ENCODE measurements at regions not wholly inside any gene's neighbourhood (a gene's known extent, or its start where the extent isn't known, plus 50 kb on each side); places are given as distances from the start of the nearest gene placed in this dataset.

- TF ChIP-seq SMAD5 (IDR thresholded peaks at IDR 0.05; ENCODE audit: low read depth), result no peak
- TF ChIP-seq TCF12 (IDR thresholded peaks at IDR 0.05; ENCODE audit: low read depth, low read length), result no peak
Observed at GRCh38 chr6:137678451-137678850, 184.3 kb upstream of the OLIG3 start (continued).

GRCh38 chr6:137680705-137681346 is 186.2 kb upstream of the TNFAIP3 start:
- ChIA-PET SMC1A (ENCODE audit: uncharacterized antibody, unreplicated experiment) (interaction anchor here (0.9 to 2.8 kb wide), 8 partner anchors 10 to 151 kb away, joined by 3 to 27 read pairs (median 9); no protein-coding TSS in a partner anchor), POLR2A (interaction anchor here (0.6 to 1.6 kb wide), 6 partner anchors 13 to 23 kb away, joined by 3 to 5 read pairs (median 4); no protein-coding TSS in a partner anchor), CTCF (interaction anchor here (0.9 to 2.4 kb wide), 13 partner anchors 8 to 294 kb away, joined by 3 to 10 read pairs (median 4); no protein-coding TSS in a partner anchor), RAD21 (ENCODE audit: unreplicated experiment) (interaction anchor here (1.0 to 1.9 kb wide), 9 partner anchors 12 to 264 kb away, joined by 3 to 6 read pairs (median 4); no protein-coding TSS in a partner anchor)
- Histone ChIP-seq H3K4me2 (ENCODE audit: control insufficient read depth, insufficient read depth) (peak overlapping the region; percentile 7), H3K36me3 (ENCODE audit: control insufficient read depth in 2 of 2, insufficient read depth in 2 of 2, low read length in 1 of 2) (no peaks in the 10 kb centered on the region), H3K9me3 (replicated peaks; ENCODE audit: control insufficient read depth, insufficient read depth, low read length) (no peaks in the 10 kb centered on the region), H3K4me3 (no peak overlapping the region), H3K27me3 (replicated peaks in 1 of 2; ENCODE audit: control insufficient read depth in 2 of 2, insufficient read depth in 2 of 2, low read length in 1 of 2) (no peaks in the 10 kb centered on the region), H2AFZ (ENCODE audit: control insufficient read depth, low read depth, low read length) (peak overlapping the region; percentile 15; the same call in 1 of the 2 replicates), H3K4me1 (ENCODE audit: control insufficient read depth, insufficient read depth, low read length) (peaks cover 27% of the 10 kb centered on the region), H3K79me2 (ENCODE audit: control insufficient read depth, insufficient read depth, low read length) (no peaks in the 10 kb centered on the region), H4K20me1 (ENCODE audit: control insufficient read depth, insufficient read depth) (no peaks in the 10 kb centered on the region), H3K9ac (ENCODE audit: control insufficient read depth, insufficient read depth, low read length) (no peak overlapping the region), H3K27ac (ENCODE audit: control insufficient read depth, insufficient read depth) (no peak overlapping the region; the same call in 1 of the 2 replicates)
- no peak for FAIRE-seq
- no TSS peak for BruUV-seq (replicated peaks)
- ATAC-seq, result peak; percentile 53
- DNase-seq (ENCODE audit: low read depth, low spot score), result no peak
- intact Hi-C loops (cut with micrococcal nuclease; ENCODE audit: unreplicated experiment), result no loop called here
- WGBS (ENCODE audit: insufficient coverage, insufficient replicate concordance, low lambda C conversion rate, missing lambda C conversion rate), result 18% methylated on average over 4 of the region's 4 CpGs
- in situ Hi-C loops (cut with MboI), result no loop called here
- TF ChIP-seq NFIC (IDR thresholded peaks at IDR 0.05; ENCODE audit: low read depth, low read length) (peak; percentile 88; the same call in 1 of the 2 replicates), ZBTB33 (IDR thresholded peaks at IDR 0.05) (no peak), IKZF1 (conservative IDR thresholded peaks at IDR 0.05) (peak; percentile 60), MEF2A (IDR thresholded peaks at IDR 0.05; ENCODE audit: insufficient read depth, low read depth, low read length) (0 out of 2 replicates have a peak, but pooled peaks have one; percentile 4), JUND (IDR thresholded peaks at IDR 0.05; ENCODE audit: low read depth, low read length) (no peak), ETV6 (conservative IDR thresholded peaks at IDR 0.05 in 1 of 2, IDR thresholded peaks at IDR 0.05 in 1 of 2; ENCODE audit: borderline replicate concordance in 1 of 2, low read depth in 1 of 2) (peak in 1 of 2 experiments; percentile 40; a peak in 1 of 4 replicates), PAX5 (IDR thresholded peaks at IDR 0.05; ENCODE audit: borderline replicate concordance, low read depth, low read length) (no peak), SMARCA5 (IDR thresholded peaks at IDR 0.05) (no peak), IRF3 (IDR thresholded peaks at IDR 0.05) (no peak), EED (IDR thresholded peaks at IDR 0.05; ENCODE audit: low read depth) (peak; percentile 77), IRF4 (IDR thresholded peaks at IDR 0.05; ENCODE audit: low read depth, low read length) (peak; percentile 58; the same call in 1 of the 2 replicates), NR2F1 (conservative IDR thresholded peaks at IDR 0.05) (peak; percentile 59; the same call in 1 of the 2 replicates), CEBPB (IDR thresholded peaks at IDR 0.05; ENCODE audit: borderline replicate concordance in 1 of 2, low read depth in 2 of 2, low read length in 2 of 2) (0 out of 4 replicates have a peak, but pooled peaks of 1 of the 2 experiments have one; percentile 54), POLR2AphosphoS5 (IDR thresholded peaks at IDR 0.05; ENCODE audit: low read length) (no peak), IKZF2 (IDR thresholded peaks at IDR 0.05) (peak; percentile 62 to 73), MEF2B (IDR thresholded peaks at IDR 0.05; ENCODE audit: partially characterized antibody, poor library complexity, severe bottlenecking) (no peak), MTA2 (IDR thresholded peaks at IDR 0.05; ENCODE audit: low read depth) (peak; percentile 33; the same call in 1 of the 2 replicates), ZBED1 (IDR thresholded peaks at IDR 0.05; ENCODE audit: borderline replicate concordance) (peak; percentile 33; the same call in 1 of the 2 replicates), SREBF1 (IDR thresholded peaks at IDR 0.05; ENCODE audit: low read length) (no peak), ZZZ3 (IDR thresholded peaks at IDR 0.05; ENCODE audit: control insufficient read depth, insufficient read length, low read depth) (no peak)
